Stimulated activated CD4-positive, alpha-beta T cell treated with anti-CD3 and anti-CD28 coated beads, Interleukin-1b, Interleukin-23, amount 100 ng/mL, for 48 hours (primary cell): ENCODE measurements at regions not wholly inside any gene's neighbourhood (a gene's known extent, or its start where the extent isn't known, plus 50 kb on each side); places are given as distances from the start of the nearest gene placed in this dataset.

ENCODE experiments used
- DNase-seq: peaks from one replicate; pipeline ENCODE4 v3.0.0-alpha.2; 2020

GRCh38 chr1:30259631-30260030 lies 463.8 kb downstream of the MATN1 start:
- no peak for DNase-seq

GRCh38 chr1:30258876-30259275 lies 464.5 kb downstream of the MATN1 start:
- no peak for DNase-seq

GRCh38 chr1:30258471-30258870 lies 464.9 kb downstream of the MATN1 start:
- no peak for DNase-seq

- DNase-seq = no peak
Measured at GRCh38 chr1:30257742-30258380, 465.5 kb downstream of the MATN1 start.

- DNase-seq = no peak
Measured at GRCh38 chr1:30257322-30257721, 466.1 kb downstream of the MATN1 start.

GRCh38 chr1:30256911-30257310 lies 466.5 kb downstream of the MATN1 start:
- no peak for DNase-seq

GRCh38 chr1:30255111-30255724 lies 468.2 kb downstream of the MATN1 start:
- no peak for DNase-seq

GRCh38 chr1:30253807-30254440 lies 469.5 kb downstream of the MATN1 start:
- no peak for DNase-seq

- DNase-seq = no peak
Measured at GRCh38 chr1:30253361-30253760, 470.0 kb downstream of the MATN1 start.

- DNase-seq = no peak
Measured at GRCh38 chr1:30250984-30251850, 472.2 kb downstream of the MATN1 start.

GRCh38 chr1:30250338-30250983 lies 472.9 kb downstream of the MATN1 start:
- DNase-seq = no peak

- DNase-seq = no peak
Measured at GRCh38 chr1:30249446-30250337, 473.7 kb downstream of the MATN1 start.

- DNase-seq = no peak
Measured at GRCh38 chr1:30248774-30249173, 474.6 kb downstream of the MATN1 start.

GRCh38 chr1:30248373-30248772 lies 475.0 kb downstream of the MATN1 start:
- no peak for DNase-seq

GRCh38 chr1:30244801-30245200 lies 478.6 kb downstream of the MATN1 start:
- no peak for DNase-seq

GRCh38 chr1:30242722-30243457 lies 480.5 kb downstream of the MATN1 start:
- no peak for DNase-seq

- no peak for DNase-seq
Measured at GRCh38 chr1:30242168-30242567, 481.2 kb downstream of the MATN1 start.

GRCh38 chr1:30241681-30242080 lies 481.7 kb downstream of the MATN1 start:
- no peak for DNase-seq

- no peak for DNase-seq
Measured at GRCh38 chr1:30234091-30234490, 489.3 kb downstream of the MATN1 start.

- DNase-seq = peak; percentile 6
Measured at GRCh38 chr1:30232288-30232899, 491.0 kb downstream of the MATN1 start.

- no peak for DNase-seq
Measured at GRCh38 chr1:30229960-30230359, 493.4 kb downstream of the MATN1 start.
